GM03348 (cell line): ENCODE measurements at regions not wholly inside any gene's neighbourhood (a gene's known extent, or its start where the extent isn't known, plus 50 kb on each side); places are given as distances from the start of the nearest gene placed in this dataset.
"Not testable (repeated sequence)": the region's sequence is repeated elsewhere in the genome, so short reads cannot be mapped to it uniquely, and the experiment has no call there.

Experiments
- DNase-seq: peaks from one replicate; pipeline ENCODE4 v3.0.0; 2012; ENCODE audit warnings: low spot score

- DNase-seq = no peak
These were observed 1469.5 kb upstream of the CELF2 start for GRCh38 chr10:9547936-9548904.

- DNase-seq = no peak
These were observed 1466.9 kb upstream of the CELF2 start for GRCh38 chr10:9550810-9551209.

GRCh38 chr10:9554321-9554720 is 1463.4 kb upstream of the CELF2 start:
- no peak for DNase-seq

- DNase-seq = no peak
These were observed 1456.7 kb upstream of the CELF2 start for GRCh38 chr10:9560976-9561375.

- DNase-seq = no peak
These were observed 1455.7 kb upstream of the CELF2 start for GRCh38 chr10:9561821-9562505.

GRCh38 chr10:9577746-9578145 is 1439.9 kb upstream of the CELF2 start:
- DNase-seq = no peak

- no peak for DNase-seq
These were observed 1438.5 kb upstream of the CELF2 start for GRCh38 chr10:9579110-9579705.

GRCh38 chr10:9582803-9583202 is 1434.9 kb upstream of the CELF2 start:
- DNase-seq = not testable (repeated sequence)

GRCh38 chr10:9596368-9596920 is 1421.2 kb upstream of the CELF2 start:
- DNase-seq = peak; percentile 3

- no peak for DNase-seq
These were observed 1414.7 kb upstream of the CELF2 start for GRCh38 chr10:9602998-9603397.

- DNase-seq = no peak
These were observed 1413.7 kb upstream of the CELF2 start for GRCh38 chr10:9603972-9604371.

GRCh38 chr10:9605231-9605630 is 1412.4 kb upstream of the CELF2 start:
- no peak for DNase-seq

- DNase-seq = peak; percentile 31
These were observed 1409.1 kb upstream of the CELF2 start for GRCh38 chr10:9608602-9609001.

- no peak for DNase-seq
These were observed 1404.2 kb upstream of the CELF2 start for GRCh38 chr10:9613338-9614075.

GRCh38 chr10:9615189-9615588 is 1402.5 kb upstream of the CELF2 start:
- no peak for DNase-seq

- no peak for DNase-seq
These were observed 1396.5 kb upstream of the CELF2 start for GRCh38 chr10:9621216-9621615.

GRCh38 chr10:9625304-9625703 is 1392.4 kb upstream of the CELF2 start:
- no peak for DNase-seq

- peak; percentile 14 for DNase-seq
These were observed 1383.2 kb upstream of the CELF2 start for GRCh38 chr10:9634466-9634865.

GRCh38 chr10:9635691-9636090 is 1382.0 kb upstream of the CELF2 start:
- no peak for DNase-seq

- no peak for DNase-seq
These were observed 1381.5 kb upstream of the CELF2 start for GRCh38 chr10:9636216-9636615.

GRCh38 chr10:9643782-9644181 is 1373.9 kb upstream of the CELF2 start:
- DNase-seq = no peak

- no peak for DNase-seq
These were observed 1372.3 kb upstream of the CELF2 start for GRCh38 chr10:9645404-9645803.
